ENCODE measurements at regions not wholly inside any gene's neighbourhood (a gene's known extent, or its start where the extent isn't known, plus 50 kb on each side); places are given as distances from the start of the nearest gene placed in this dataset.

GRCh38 chr10:62610649-62611229 lies 193.8 kb upstream of the ADO start:
- H3K79me2 ChIP-seq (ENCODE audit: control insufficient read depth, insufficient read depth, low read length): no peaks in the 10 kb centered on the region
- TF ChIP-seq, protein P1, sequence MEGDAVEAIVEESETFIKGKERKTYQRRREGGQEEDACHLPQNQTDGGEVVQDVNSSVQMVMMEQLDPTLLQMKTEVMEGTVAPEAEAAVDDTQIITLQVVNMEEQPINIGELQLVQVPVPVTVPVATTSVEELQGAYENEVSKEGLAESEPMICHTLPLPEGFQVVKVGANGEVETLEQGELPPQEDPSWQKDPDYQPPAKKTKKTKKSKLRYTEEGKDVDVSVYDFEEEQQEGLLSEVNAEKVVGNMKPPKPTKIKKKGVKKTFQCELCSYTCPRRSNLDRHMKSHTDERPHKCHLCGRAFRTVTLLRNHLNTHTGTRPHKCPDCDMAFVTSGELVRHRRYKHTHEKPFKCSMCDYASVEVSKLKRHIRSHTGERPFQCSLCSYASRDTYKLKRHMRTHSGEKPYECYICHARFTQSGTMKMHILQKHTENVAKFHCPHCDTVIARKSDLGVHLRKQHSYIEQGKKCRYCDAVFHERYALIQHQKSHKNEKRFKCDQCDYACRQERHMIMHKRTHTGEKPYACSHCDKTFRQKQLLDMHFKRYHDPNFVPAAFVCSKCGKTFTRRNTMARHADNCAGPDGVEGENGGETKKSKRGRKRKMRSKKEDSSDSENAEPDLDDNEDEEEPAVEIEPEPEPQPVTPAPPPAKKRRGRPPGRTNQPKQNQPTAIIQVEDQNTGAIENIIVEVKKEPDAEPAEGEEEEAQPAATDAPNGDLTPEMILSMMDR (optimal IDR thresholded peaks at IDR 0.05 in 1 of 3, IDR thresholded peaks at IDR 0.05 in 1 of 3, conservative IDR thresholded peaks at IDR 0.05 in 1 of 3; ENCODE audit: extremely low read depth in 1 of 3, insufficient read depth in 2 of 3, low read length in 3 of 3): peak; percentile 85 to 89 (median 87)
- no peak for TF ChIP-seq EZH2 (IDR thresholded peaks at IDR 0.05; ENCODE audit: low read length)
- DNase-seq (ENCODE audit: low read depth, low spot score): no peak
- no peaks in the 10 kb centered on the region for H4K20me1 ChIP-seq (ENCODE audit: control insufficient read depth, extremely low read depth, insufficient read depth, low read length)
- no peak overlapping the region for H3K9ac ChIP-seq (ENCODE audit: control insufficient read depth, extremely low read depth, insufficient read depth, low read length)
- peaks cover 5% of the 10 kb centered on the region for H3K4me1 ChIP-seq (ENCODE audit: control insufficient read depth, extremely low read depth, insufficient read depth, low read length)
- dilution Hi-C loops (cut with MboI; ENCODE audit: extremely low pct_ligation_motif_present, low sequenced_read_pairs): loop anchor here (25.0 kb wide), 1 partner anchor 202 kb away; the partner anchor contains the start of genes ADO and EGR2
- no peaks in the 10 kb centered on the region for H3K9me1 ChIP-seq (ENCODE audit: control insufficient read depth, extremely low read depth, insufficient read depth, low read length)
- H3K4me2 ChIP-seq (ENCODE audit: control insufficient read depth, extremely low read depth, insufficient read depth, low read depth, low read length): no peak overlapping the region
- H3K36me3 ChIP-seq (ENCODE audit: control insufficient read depth in 2 of 2, extremely low read depth in 1 of 2, insufficient read depth in 2 of 2, low read length in 2 of 2): no peaks in the 10 kb centered on the region
- H3K9me3 ChIP-seq (ENCODE audit: control insufficient read depth, low read depth, low read length): no peaks in the 10 kb centered on the region
- H3K27me3 ChIP-seq (ENCODE audit: control insufficient read depth, extremely low read depth, insufficient read depth, low read length): no peaks in the 10 kb centered on the region
- FAIRE-seq: no peak
- no peak overlapping the region for H3K27ac ChIP-seq (ENCODE audit: control insufficient read depth, insufficient read depth, low read length)
- no peak overlapping the region for H2AFZ ChIP-seq (ENCODE audit: control insufficient read depth, low read length)
- no peak overlapping the region for H3K4me3 ChIP-seq (ENCODE audit: control insufficient read depth in 2 of 3, extremely low read depth in 1 of 3, insufficient read depth in 2 of 3, low read depth in 1 of 3, low read length in 3 of 3)

- dilution Hi-C loops (cut with MboI; ENCODE audit: extremely low pct_ligation_motif_present, low sequenced_read_pairs): loop anchor here (25.0 kb wide), 1 partner anchor 199 kb away; the partner anchor contains the start of genes ADO and EGR2
- DNase-seq (ENCODE audit: low read depth, low spot score): no peak
- TF ChIP-seq, protein P1 (optimal IDR thresholded peaks at IDR 0.05 in 1 of 3, IDR thresholded peaks at IDR 0.05 in 1 of 3, conservative IDR thresholded peaks at IDR 0.05 in 1 of 3; ENCODE audit: extremely low read depth in 1 of 3, insufficient read depth in 2 of 3, low read length in 3 of 3): no peak
- no peak for TF ChIP-seq EZH2 (IDR thresholded peaks at IDR 0.05; ENCODE audit: low read length)
- H3K4me3 ChIP-seq (ENCODE audit: control insufficient read depth in 2 of 3, extremely low read depth in 1 of 3, insufficient read depth in 2 of 3, low read depth in 1 of 3, low read length in 3 of 3): no peak overlapping the region
- H3K9me3 ChIP-seq (ENCODE audit: control insufficient read depth, low read depth, low read length): no peaks in the 10 kb centered on the region
- H3K79me2 ChIP-seq (ENCODE audit: control insufficient read depth, insufficient read depth, low read length): no peaks in the 10 kb centered on the region
- H3K9ac ChIP-seq (ENCODE audit: control insufficient read depth, extremely low read depth, insufficient read depth, low read length): no peak overlapping the region
- no peak overlapping the region for H3K4me2 ChIP-seq (ENCODE audit: control insufficient read depth, extremely low read depth, insufficient read depth, low read depth, low read length)
- no peak overlapping the region for H2AFZ ChIP-seq (ENCODE audit: control insufficient read depth, low read length)
- H3K27me3 ChIP-seq (ENCODE audit: control insufficient read depth, extremely low read depth, insufficient read depth, low read length): no peaks in the 10 kb centered on the region
- peaks cover 5% of the 10 kb centered on the region for H3K4me1 ChIP-seq (ENCODE audit: control insufficient read depth, extremely low read depth, insufficient read depth, low read length)
- H3K27ac ChIP-seq (ENCODE audit: control insufficient read depth, insufficient read depth, low read length): no peak overlapping the region
- no peak for FAIRE-seq
- no peaks in the 10 kb centered on the region for H3K36me3 ChIP-seq (ENCODE audit: control insufficient read depth in 2 of 2, extremely low read depth in 1 of 2, insufficient read depth in 2 of 2, low read length in 2 of 2)
- no peaks in the 10 kb centered on the region for H3K9me1 ChIP-seq (ENCODE audit: control insufficient read depth, extremely low read depth, insufficient read depth, low read length)
- no peaks in the 10 kb centered on the region for H4K20me1 ChIP-seq (ENCODE audit: control insufficient read depth, extremely low read depth, insufficient read depth, low read length)
These were observed 191.1 kb upstream of the ADO start for GRCh38 chr10:62613424-62613823.
